ENCODE measurements at regions not wholly inside any gene's neighbourhood (a gene's known extent, or its start where the extent isn't known, plus 50 kb on each side); places are given as distances from the start of the nearest gene placed in this dataset.

GRCh38 chr5:121263456-121263855 lies 588.2 kb upstream of the FTMT start:
- no peak for TF ChIP-seq CTCF (IDR thresholded peaks at IDR 0.05; ENCODE audit: partially characterized antibody, unreplicated experiment)
- no peak for DNase-seq
- no peak overlapping the region for H3K4me3 Mint-ChIP-seq (ENCODE audit: unreplicated experiment)
- no peaks in the 10 kb centered on the region for H3K4me1 Mint-ChIP-seq (ENCODE audit: low read depth, unreplicated experiment)
- no peaks in the 10 kb centered on the region for H3K36me3 Mint-ChIP-seq (ENCODE audit: unreplicated experiment)
- H3K27me3 Mint-ChIP-seq (ENCODE audit: unreplicated experiment): peaks cover 4% of the 10 kb centered on the region
- peaks cover 4% of the 10 kb centered on the region for H3K9me3 Mint-ChIP-seq (ENCODE audit: unreplicated experiment)
- H3K27ac Mint-ChIP-seq (ENCODE audit: unreplicated experiment): no peak overlapping the region

GRCh38 chr5:121264605-121265004 lies 587.1 kb upstream of the FTMT start:
- Mint-ChIP-seq H3K4me3 (ENCODE audit: unreplicated experiment) (no peak overlapping the region), H3K36me3 (ENCODE audit: unreplicated experiment) (no peaks in the 10 kb centered on the region), H3K27ac (ENCODE audit: unreplicated experiment) (no peak overlapping the region), H3K27me3 (ENCODE audit: unreplicated experiment) (peaks cover 4% of the 10 kb centered on the region), H3K4me1 (ENCODE audit: low read depth, unreplicated experiment) (no peaks in the 10 kb centered on the region), H3K9me3 (ENCODE audit: unreplicated experiment) (peaks cover 4% of the 10 kb centered on the region)
- no peak for TF ChIP-seq CTCF (IDR thresholded peaks at IDR 0.05; ENCODE audit: partially characterized antibody, unreplicated experiment)
- DNase-seq: no peak

- Mint-ChIP-seq H3K4me3 (ENCODE audit: unreplicated experiment) (no peak overlapping the region), H3K27me3 (ENCODE audit: unreplicated experiment) (no peaks in the 10 kb centered on the region), H3K9me3 (ENCODE audit: unreplicated experiment) (no peaks in the 10 kb centered on the region), H3K4me1 (ENCODE audit: low read depth, unreplicated experiment) (peaks cover 5% of the 10 kb centered on the region), H3K36me3 (ENCODE audit: unreplicated experiment) (no peaks in the 10 kb centered on the region), H3K27ac (ENCODE audit: unreplicated experiment) (no peak overlapping the region)
- no peak for DNase-seq
- TF ChIP-seq CTCF (IDR thresholded peaks at IDR 0.05; ENCODE audit: partially characterized antibody, unreplicated experiment): no peak
Observed at GRCh38 chr5:121271546-121271945, 580.1 kb upstream of the FTMT start.

GRCh38 chr5:121273833-121274433 lies 577.7 kb upstream of the FTMT start:
- no peak for TF ChIP-seq CTCF (IDR thresholded peaks at IDR 0.05; ENCODE audit: partially characterized antibody, unreplicated experiment)
- H3K9me3 Mint-ChIP-seq (ENCODE audit: unreplicated experiment): no peaks in the 10 kb centered on the region
- H3K4me1 Mint-ChIP-seq (ENCODE audit: low read depth, unreplicated experiment): peaks cover 5% of the 10 kb centered on the region
- H3K27me3 Mint-ChIP-seq (ENCODE audit: unreplicated experiment): no peaks in the 10 kb centered on the region
- H3K36me3 Mint-ChIP-seq (ENCODE audit: unreplicated experiment): no peaks in the 10 kb centered on the region
- no peak overlapping the region for H3K4me3 Mint-ChIP-seq (ENCODE audit: unreplicated experiment)
- DNase-seq: no peak
- H3K27ac Mint-ChIP-seq (ENCODE audit: unreplicated experiment): no peak overlapping the region

- TF ChIP-seq CTCF (IDR thresholded peaks at IDR 0.05; ENCODE audit: partially characterized antibody, unreplicated experiment): no peak
- H3K4me3 Mint-ChIP-seq (ENCODE audit: unreplicated experiment): no peak overlapping the region
- DNase-seq: no peak
- no peaks in the 10 kb centered on the region for H3K36me3 Mint-ChIP-seq (ENCODE audit: unreplicated experiment)
- H3K4me1 Mint-ChIP-seq (ENCODE audit: low read depth, unreplicated experiment): no peaks in the 10 kb centered on the region
- H3K27ac Mint-ChIP-seq (ENCODE audit: unreplicated experiment): no peak overlapping the region
- H3K27me3 Mint-ChIP-seq (ENCODE audit: unreplicated experiment): no peaks in the 10 kb centered on the region
- H3K9me3 Mint-ChIP-seq (ENCODE audit: unreplicated experiment): no peaks in the 10 kb centered on the region
Observed at GRCh38 chr5:121279801-121280200, 571.9 kb upstream of the FTMT start.

All from glutamatergic neuron (in vitro differentiated cells).